HT-29 (cell line): ENCODE measurements at regions not wholly inside any gene's neighbourhood (a gene's known extent, or its start where the extent isn't known, plus 50 kb on each side); places are given as distances from the start of the nearest gene placed in this dataset.

Experiments
- DNase-seq: peaks from one replicate; pipeline ENCODE4 v3.0.0-alpha.2; 2015; ENCODE audit warnings: low spot score

DNA sequence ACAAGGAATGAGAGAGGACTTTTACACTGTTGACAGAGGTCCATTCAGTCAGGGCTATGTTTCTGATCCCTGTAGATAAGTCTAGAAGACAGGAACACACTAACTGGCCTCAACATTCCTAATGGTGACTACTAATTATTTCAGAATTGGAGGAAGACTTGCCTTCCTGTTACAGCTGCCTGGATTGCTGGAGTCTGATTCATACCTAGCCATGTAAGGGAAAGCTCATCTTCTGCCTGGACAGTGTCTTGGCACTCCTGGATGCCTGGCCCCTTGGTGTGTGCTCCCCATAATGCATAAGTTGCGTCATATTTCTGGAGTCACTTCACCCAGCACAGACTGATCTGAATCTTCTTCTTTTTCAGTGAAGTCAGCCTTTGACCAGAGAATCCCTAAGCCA, 326.0 kb upstream of the RUNX1 start:
- no peak for DNase-seq

DNA sequence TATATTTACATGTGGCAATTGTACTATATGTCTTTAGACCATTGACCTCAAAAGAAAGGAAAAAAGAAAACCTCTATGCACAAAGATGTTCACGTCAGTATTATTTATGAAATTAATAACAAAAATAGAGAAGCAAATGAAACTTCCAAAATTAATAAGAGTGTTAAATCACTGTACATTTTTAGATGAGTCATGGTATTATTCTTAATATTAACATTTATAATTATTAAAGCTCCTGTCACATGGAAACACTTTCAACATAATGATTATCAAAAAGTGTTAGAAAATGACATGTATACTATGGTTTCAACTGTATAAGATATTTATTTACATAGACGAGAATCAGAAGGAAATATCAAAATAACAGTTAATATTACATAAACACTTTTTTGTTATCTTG, 324.9 kb upstream of the RUNX1 start:
- DNase-seq = no peak

DNA sequence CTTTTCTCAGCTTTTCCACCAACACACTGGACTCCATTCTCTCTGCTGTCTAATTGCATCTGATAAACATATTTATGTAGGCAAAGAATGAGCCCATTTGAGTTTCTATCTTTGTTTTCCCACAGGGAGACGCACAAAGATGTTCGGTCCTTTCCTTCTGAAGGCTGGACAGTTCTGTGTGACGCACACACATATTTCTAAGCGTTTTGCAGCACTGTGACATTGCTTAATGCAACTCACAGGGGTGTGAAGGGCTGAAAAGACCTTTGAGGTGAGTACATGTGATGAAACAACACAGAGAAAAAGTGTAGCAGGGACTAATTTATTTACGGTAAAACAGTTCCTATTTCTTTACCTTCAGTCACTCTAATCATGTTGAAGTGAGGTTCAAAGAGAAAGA, 323.1 kb upstream of the RUNX1 start:
- DNase-seq = no peak

DNA sequence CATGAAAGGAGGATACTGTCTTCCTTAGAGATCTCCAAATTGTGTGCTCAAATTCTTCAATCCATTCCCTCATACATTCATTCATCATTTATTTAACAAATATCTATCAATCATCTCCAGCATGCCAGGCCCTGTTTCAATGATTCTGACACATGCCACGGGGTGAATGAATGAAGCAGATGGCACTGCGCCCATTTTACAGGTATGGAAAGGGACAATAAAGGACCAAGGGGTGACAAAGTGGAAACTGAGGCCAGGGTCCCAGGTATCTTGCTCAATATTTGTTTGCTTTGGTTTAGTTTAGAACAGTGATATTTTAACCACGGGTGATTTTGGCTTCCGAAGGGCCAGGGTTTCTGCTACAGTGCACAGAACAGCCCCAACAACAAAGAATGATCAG, 321.6 kb upstream of the RUNX1 start:
- no peak for DNase-seq

DNA sequence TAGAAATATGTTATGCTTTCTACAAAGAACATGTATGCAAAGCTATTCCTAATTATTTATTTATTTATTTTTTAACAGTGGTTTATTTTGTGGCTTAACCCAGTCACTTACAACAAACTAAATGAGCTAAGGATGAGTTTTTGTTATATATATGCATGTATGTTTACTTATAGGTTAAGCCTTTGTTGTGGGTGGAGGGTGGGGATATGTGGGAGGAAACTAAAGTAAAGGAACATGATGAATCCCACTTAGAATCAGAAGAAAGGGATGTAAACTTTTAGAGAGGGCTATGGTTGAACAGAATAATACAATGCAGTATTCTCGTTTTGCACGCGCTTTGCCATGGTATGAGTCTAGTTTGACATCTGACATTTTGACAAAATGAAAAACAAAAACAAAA, 321.0 kb upstream of the RUNX1 start:
- DNase-seq = no peak

DNA sequence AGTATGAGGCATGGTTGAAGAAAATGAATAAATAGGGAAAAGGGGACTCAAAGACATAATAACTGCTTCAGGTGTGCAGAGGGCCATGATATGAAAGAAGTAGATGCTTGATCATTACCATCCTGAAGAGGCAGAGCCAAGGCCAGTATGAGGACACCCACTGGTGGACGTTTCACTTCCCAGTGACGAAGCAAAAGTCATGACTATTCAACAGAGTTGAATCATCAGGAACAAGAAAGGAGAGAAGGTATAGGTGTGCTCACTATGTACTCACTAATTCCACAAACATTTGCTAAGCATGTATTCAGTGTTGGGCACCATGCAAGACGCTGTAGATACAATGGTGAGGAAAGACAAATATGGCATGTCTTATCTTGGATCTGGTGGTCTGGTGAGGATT, 319.2 kb upstream of the RUNX1 start:
- no peak for DNase-seq

DNA sequence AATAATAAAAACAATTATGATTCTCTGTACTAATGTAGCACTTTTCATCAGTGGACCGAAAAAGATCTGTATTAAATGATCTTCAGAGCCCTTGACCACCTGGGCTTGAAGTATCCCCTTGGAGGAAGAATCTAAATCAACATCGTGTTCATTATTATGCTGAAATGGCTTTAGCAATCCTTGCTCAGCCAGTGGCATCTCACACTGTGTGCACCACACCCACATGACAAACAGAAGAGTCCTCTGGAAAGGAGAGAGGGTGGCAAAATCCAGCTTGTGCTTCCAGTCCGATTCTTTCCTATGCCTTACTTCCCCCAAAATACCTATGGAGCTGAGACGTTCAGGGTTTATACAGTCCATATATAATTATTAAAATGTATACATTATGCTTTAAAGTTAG, 318.5 kb upstream of the RUNX1 start:
- DNase-seq = no peak

DNA sequence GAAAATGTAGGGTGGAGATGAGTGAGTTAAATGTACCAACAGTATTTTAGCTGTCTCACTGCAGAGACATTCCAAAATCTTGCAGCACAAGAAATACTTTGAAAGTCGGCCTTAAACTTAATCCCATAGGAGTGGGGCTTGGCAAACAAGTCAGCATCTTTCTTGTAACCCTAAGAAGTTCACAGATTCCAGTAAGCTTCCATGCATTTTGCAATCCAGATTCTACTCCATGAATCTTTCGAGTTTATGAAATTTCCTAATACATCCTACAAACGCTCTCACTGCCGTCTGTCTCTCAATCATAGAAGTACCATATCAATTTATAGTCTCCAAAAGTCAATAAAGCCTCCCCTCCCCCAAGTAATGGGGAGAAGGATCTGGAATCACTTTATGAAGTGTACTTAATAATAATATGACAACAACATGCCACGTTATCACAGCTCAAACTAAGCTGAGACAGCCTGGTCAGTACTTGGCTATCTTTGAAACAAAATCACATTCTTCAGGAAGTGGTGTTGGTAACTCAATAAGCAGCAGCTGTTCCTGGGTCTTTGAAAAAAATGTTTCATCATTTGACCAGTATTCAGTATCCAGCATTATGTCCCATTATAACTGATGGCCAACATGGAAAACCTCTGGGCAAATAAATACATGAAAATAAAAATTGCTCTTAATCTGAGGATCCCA, 317.4 kb upstream of the RUNX1 start:
- no peak for DNase-seq

DNA sequence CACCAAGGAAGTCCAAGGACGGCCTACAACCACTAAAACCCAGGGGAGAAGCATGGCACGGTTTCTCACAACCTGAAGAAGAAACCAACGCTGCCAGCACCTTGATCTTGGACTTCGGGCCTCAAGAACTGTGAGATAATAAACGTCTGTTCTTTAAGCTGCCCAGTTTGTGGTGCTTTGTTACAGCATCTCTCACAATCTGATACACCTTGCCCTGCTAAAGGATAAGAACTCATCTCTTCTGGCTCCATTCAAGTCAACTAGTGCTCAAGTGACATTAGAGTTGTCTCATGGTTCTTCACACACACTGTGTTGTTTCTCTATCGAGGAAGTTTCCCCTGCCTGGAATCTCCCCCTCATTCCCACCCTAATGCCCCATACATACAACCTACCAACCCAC, 314.4 kb upstream of the RUNX1 start:
- no peak for DNase-seq

DNA sequence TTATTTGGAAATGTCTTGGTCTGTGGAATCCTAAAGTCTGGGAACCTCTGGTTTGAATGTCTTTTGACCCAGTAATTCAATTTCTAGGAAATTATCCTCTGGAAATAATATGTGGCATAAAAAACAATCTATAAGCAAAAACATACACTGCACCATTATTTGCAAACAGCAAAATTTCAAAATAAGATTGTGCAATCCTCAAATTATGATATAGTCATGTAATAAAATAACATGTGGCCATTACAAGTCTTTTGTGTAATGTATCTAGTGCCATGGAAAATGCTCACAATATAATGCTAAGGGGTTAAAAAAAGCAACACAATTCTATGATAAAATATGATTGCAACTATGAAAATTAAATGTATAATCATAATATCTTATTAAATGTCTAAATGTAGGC, 312.9 kb upstream of the RUNX1 start:
- no peak for DNase-seq

DNA sequence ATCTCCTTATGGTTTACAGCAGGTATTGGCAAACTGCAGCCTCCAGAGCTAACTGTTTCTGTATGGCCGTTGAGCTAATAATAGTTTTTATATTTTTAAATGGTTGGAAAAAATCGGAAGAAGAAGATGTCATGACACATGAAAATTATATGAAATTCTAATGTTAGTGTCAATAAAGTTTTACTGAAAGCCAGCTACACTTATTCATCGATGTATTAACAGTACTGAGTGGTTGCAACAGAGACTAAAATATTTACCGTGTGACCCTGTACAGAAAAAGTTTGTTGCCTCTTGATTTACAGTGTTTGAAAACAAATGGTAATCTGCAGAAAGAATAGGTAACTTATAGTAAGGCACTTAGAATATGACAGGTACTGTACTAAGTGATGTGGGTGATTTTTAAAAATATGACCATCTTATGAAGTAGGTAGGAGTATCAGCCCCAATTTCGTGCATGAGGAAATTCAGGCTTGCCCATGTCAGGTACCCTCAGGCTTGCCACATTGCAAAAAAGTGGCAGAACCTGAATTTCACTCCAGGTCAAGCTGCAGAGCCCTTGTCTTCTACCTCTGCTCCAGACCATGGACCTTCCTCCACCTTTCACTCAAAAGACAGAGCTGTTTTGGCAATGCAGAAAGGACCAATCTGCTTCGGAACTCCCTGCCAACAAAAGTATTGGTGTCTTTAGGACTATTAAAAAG, 311.9 kb upstream of the RUNX1 start:
- DNase-seq = no peak

DNA sequence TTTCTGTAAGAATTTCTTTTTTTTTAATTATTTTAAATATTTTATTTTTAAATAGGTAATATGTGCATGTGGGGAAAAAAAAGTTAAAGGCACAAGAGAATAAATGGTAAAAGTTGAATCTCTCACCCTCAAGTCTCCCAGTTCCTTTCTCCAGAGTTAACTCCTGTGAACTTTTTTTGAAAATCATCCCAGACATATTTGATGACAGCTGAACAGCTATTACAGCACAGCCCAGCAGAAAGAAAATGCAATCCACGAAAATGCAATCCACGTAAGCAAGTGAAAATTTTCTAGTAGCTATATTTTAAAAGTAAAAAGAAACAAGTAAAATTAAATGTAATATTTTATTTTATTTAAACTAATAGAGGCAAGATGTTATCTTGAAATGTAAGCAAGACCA, 310.0 kb upstream of the RUNX1 start:
- DNase-seq = no peak

DNA sequence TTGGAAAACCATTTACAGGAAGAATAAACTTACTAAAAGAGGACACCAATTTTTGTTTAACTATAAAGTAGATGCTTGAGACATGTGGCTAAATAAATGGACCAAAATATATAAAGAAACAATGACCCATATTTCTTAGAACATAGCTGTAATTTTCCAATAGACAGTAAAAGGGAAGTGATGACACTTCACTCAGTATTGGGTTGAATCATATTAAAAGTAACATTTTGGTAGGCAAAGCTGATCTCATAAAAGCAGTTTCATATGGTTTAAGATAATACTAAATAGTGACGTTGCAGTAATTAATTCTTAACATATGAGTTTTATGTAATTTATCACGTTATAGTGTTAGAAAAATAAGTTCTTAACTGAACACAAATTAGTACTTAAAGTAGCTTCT, 308.9 kb upstream of the RUNX1 start:
- no peak for DNase-seq

DNA sequence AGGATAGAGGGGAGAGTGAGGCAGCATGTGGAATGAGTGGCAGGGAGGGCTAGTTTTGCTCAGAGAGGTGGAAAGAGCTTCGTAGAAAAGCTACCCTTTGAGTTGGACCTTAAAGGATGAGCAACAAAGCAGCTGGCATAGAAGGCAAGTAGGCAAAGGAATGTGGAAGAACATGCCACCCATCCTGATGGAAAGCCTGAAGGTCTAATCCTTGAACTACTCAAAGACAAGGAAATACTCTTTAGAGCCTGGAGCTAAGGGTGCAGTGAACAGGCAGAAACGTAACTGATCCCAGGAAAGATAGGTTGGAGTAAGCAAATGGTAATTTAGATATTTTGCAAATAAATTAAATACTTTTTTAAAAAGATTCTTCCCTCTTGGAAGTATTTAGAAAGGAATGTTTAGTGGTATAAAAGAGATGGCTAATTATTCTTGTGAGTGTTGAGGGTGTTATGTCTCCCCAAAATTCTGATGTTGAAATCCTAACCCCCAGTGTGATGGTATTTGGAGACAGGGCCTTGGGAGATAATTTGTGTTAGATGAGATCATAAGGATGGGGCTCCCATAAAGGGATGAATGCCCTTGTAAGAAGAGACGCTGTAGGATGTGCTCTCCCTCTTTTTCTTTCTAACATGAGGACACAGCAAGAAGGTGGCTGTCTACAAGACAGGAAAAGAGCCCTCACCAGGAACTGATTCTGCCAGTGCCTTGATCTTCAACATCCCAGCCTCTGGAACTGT, 308.1 kb upstream of the RUNX1 start:
- no peak for DNase-seq

DNA sequence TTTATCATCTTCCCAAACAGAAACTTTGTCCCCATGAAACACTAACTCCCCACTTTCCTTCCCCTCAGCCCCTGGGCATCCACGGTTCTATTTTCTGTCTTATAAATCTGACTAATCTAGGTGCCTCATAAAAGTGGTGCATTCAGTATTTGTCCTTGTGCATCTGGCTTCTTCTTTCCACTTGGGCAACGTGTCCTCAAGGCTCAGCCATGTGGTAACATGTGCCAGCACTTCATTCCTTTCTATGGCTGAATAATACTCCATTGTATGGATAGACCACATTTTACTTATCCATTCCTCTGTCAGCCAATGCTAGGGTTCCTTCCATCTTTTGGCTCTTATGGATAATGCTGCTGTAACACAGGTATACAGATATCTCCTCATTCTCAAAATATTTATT, 305.0 kb upstream of the RUNX1 start:
- DNase-seq = no peak

DNA sequence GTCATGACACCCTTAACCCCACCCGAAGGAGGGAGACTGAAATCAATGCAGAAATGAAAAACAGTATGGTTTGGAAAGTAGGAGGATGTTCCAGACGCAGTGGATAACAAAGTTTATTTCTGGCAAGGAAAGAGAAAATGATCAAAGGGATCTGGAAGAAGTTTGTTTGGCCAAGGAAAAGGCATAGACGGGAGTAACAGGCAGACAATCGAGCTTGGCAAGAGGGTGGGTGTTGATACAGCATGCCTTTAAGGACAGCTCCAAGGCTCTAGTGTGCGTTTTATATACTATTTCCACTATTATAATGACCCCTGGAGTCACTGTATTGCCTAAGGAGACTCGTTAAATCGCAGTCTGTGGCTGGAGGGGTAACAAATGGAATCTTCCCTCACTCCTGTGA, 303.7 kb upstream of the RUNX1 start:
- no peak for DNase-seq

DNA sequence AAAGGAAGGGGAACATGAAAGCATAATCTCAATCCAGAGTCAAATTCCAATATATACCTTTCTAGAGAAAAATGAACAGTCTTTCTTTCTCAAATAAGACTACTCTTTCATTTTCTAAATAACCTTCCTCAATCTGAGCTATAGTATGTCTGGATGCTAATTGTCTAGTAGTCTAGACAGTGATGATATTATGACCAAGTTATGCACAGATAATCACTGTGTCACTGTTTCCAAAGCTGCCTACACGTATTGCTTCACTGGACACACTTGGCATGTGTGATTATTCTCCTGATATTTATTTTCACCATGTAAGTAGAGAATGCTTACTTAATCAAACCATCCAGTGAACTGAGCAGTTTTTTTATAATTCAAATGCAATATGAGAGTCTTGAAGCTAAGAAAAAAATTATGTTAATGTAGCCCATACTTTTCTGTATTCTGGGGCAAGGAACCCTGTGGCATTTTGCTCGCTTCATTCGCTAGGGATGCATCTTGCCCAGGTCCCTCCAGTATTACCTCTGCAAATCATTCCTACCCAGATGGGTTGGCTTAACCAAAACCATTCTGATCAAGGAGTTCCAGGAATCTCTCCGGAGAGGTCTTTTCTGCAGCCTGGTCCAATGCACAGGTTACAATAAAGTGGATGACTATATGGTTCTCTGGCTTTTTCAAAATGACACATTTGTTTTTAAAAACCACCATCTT, 303.1 kb upstream of the RUNX1 start:
- no peak for DNase-seq

DNA sequence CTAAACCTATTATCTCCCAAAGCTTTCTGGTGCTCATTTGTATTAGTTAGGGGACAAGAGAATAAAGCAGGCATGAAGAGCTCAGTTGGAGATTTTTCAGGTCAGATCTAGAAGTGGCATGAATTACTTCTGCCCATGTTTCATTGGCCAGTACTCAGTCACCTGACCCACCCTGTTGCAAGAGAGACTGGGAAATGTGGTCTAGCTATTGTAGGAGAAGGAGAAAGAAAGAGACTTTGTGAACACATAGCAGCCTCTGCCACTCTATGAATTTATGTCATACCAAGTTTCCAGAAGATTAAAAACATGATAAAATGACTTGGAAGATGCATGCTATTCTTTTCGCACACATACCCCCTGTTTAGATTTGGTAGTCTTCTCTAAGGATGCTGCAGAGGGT, 302.3 kb upstream of the RUNX1 start:
- no peak for DNase-seq

DNA sequence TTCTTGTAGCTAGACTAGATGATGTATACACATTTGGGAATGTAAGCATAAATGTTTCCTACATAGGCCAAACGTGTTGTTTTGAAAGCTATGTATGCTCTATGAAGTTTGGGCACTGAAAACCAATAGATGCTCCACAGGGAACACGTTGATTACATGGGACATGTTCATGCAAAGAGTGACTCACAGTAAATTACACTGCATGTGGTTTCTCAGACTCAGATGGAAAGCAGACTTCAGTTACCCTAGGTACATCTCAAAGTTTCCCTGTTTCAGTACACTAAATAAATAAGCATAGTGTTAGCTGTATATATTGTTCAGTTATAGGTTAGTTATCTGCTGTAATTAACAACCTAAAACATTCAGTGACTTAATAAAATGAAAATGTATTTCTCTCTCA, 301.9 kb upstream of the RUNX1 start:
- DNase-seq = no peak

DNA sequence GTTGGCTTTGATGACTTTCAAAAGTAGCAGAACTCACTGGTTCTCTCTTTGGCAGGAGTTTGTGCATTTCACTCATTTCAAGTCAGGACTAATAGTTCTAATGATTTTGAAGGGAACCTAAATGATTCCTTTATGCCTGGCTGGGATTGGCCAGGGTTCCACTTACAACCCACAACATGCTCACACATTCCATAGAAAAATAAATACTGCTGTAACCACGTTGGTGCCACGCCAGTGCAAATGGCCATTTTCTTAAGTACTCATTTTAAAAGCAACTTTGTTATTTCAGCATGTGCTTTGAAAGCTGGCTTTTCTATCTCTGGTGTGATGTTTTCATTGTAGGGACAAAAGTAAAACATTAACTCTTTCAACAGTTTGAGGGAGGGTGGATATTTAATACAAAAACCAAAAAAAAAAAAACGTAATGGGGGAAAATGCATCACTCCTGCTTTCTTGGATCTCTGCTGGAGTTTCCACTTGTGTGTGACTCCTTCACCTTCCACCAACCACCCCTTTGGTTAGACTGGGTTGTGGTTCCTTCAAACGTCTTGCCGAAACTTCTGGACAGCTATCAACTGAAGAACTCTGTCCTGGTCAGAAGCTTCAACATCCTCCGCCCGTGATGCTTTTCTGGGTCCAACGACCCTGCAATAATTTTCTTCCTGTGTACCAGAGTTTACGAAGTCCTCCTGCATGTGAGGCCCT, 300.4 kb upstream of the RUNX1 start:
- no peak for DNase-seq

DNA sequence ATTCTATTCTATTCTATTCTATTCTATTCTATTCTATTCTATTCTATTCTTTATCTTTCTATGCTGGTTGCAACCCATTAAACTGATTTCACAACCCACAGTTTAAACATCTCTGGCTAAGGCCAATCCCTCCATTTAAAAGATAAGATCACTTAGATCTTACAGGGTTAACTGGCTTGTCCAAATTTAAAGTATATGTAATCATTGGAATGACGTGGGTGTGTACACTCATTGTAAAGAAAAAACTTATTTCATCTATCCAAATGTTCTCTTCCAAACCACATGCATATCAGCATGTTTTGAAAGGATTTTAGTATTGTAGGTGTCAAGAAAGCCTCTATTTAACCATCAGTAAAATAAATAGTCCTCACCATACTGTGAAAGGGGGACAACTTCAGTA, 299.6 kb upstream of the RUNX1 start:
- DNase-seq = no peak

DNA sequence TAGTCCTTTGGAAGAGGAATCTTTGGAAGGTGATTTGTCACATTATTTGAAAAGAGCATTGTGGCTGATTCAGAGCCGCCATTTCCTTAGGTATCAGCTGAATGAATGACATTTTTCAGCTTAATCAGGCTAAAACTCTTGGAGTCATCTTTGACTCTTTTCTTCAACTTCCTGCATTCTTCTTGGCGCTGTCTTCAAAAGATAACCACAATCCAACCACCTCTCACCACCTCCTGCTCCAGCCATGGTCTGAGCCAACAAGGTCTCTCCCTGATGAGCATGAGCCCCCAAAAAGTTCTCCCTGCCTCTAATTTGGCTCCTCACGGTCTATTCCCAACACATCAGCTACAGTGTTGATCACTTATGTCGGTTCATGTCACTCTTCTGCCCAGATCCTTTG, 297.6 kb upstream of the RUNX1 start:
- no peak for DNase-seq
